ENCODE measurements at regions not wholly inside any gene's neighbourhood (a gene's known extent, or its start where the extent isn't known, plus 50 kb on each side); places are given as distances from the start of the nearest gene placed in this dataset.

DNA sequence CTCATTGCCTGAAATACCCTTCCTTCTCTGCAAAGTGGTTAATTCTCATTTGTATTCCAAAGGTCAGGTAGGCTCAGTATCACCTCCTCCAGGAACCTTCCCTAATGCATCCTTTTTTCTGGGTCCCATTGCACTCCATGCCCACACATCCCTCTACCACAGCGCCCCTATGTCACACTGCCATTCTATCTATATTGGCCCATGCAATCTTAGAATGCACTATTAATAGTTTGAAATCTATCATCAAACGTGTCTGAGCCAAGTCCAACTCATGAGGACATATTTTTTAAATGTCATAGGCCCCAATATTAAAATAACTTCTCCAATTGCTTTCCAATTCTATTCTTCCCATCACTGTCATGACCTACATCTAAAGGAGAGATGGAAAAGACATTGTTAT lies 495.1 kb downstream of the SOX6 start:
- Histone ChIP-seq H3K4me1 (ENCODE audit: control insufficient read depth, insufficient read depth, low read length) (no peaks in the 10 kb centered on the region), H3K4me3 (ENCODE audit: low read length) (no peak overlapping the region), H3K36me3 (ENCODE audit: control insufficient read depth, insufficient read depth, low read length) (no peaks in the 10 kb centered on the region), H3K9me3 (ENCODE audit: control insufficient read depth, insufficient read depth, low read length) (no peaks in the 10 kb centered on the region), H3K27me3 (ENCODE audit: control insufficient read depth, insufficient read depth, low read length) (no peaks in the 10 kb centered on the region), H3K27ac (ENCODE audit: low read length) (no peak overlapping the region)
- Mint-ChIP-seq H3K27me3 (ENCODE audit: low read depth in 2 of 2) (no peaks in the 10 kb centered on the region), H3K27ac (no peak overlapping the region), H3K36me3 (no peaks in the 10 kb centered on the region), H3K4me1 (no peaks in the 10 kb centered on the region), H3K9me3 (peaks cover 0 to 2% of the 10 kb centered on the region in 2 donors), H3K4me3 (no peak overlapping the region)
- ATAC-seq, result no peak
- WGBS (ENCODE audit: insufficient coverage), result 91% methylated on average over 2 of the region's 2 CpGs
- TF ChIP-seq, protein P1, sequence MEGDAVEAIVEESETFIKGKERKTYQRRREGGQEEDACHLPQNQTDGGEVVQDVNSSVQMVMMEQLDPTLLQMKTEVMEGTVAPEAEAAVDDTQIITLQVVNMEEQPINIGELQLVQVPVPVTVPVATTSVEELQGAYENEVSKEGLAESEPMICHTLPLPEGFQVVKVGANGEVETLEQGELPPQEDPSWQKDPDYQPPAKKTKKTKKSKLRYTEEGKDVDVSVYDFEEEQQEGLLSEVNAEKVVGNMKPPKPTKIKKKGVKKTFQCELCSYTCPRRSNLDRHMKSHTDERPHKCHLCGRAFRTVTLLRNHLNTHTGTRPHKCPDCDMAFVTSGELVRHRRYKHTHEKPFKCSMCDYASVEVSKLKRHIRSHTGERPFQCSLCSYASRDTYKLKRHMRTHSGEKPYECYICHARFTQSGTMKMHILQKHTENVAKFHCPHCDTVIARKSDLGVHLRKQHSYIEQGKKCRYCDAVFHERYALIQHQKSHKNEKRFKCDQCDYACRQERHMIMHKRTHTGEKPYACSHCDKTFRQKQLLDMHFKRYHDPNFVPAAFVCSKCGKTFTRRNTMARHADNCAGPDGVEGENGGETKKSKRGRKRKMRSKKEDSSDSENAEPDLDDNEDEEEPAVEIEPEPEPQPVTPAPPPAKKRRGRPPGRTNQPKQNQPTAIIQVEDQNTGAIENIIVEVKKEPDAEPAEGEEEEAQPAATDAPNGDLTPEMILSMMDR (IDR thresholded peaks at IDR 0.05), result no peak
- no peak for DNase-seq
- intact Hi-C loops (cut with micrococcal nuclease), result no loop called here

DNA sequence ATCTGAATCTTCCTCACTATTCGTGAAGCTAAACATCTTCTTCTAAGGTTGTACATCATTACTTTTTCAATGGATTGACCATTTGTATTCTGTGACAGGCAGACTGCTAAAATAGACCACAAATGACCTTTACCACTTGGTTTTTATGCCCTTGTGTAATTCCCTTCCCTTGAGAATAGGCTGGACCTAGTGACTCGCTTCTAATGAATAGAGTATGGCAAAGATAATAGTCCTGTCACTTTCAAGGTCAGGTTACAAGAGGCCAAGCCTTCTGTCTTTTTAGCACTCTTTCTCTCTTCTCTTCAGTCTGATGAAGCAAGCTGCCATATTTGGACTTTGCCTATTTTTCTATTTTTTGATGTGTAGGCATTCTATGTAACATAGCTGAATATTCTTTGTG lies 492.9 kb downstream of the SOX6 start:
- TF ChIP-seq, protein P1 (IDR thresholded peaks at IDR 0.05), result no peak
- Histone ChIP-seq H3K36me3 (ENCODE audit: control insufficient read depth, insufficient read depth, low read length) (no peaks in the 10 kb centered on the region), H3K9me3 (ENCODE audit: control insufficient read depth, insufficient read depth, low read length) (no peaks in the 10 kb centered on the region), H3K27ac (ENCODE audit: low read length) (no peak overlapping the region), H3K27me3 (ENCODE audit: control insufficient read depth, insufficient read depth, low read length) (no peaks in the 10 kb centered on the region), H3K4me1 (ENCODE audit: control insufficient read depth, insufficient read depth, low read length) (no peaks in the 10 kb centered on the region), H3K4me3 (ENCODE audit: low read length) (no peak overlapping the region)
- Mint-ChIP-seq H3K4me1 (no peaks in the 10 kb centered on the region), H3K36me3 (no peaks in the 10 kb centered on the region), H3K4me3 (no peak overlapping the region), H3K9me3 (peaks cover 0 to 4% of the 10 kb centered on the region in 2 donors), H3K27me3 (ENCODE audit: low read depth in 2 of 2) (no peaks in the 10 kb centered on the region), H3K27ac (no peak overlapping the region)
- no peak for DNase-seq
- 68% methylated on average over 2 of the region's 2 CpGs for WGBS (ENCODE audit: insufficient coverage)
- no peak for ATAC-seq
- intact Hi-C loops (cut with micrococcal nuclease), result no loop called here

GRCh38 chr11:15864026-15864805 lies 492.1 kb downstream of the SOX6 start:
- no peaks in the 10 kb centered on the region for H3K27me3 Mint-ChIP-seq (ENCODE audit: low read depth in 2 of 2)
- no peak overlapping the region for H3K27ac ChIP-seq (ENCODE audit: low read length)
- H3K4me1 ChIP-seq (ENCODE audit: control insufficient read depth, insufficient read depth, low read length), result no peaks in the 10 kb centered on the region
- no peaks in the 10 kb centered on the region for H3K36me3 ChIP-seq (ENCODE audit: control insufficient read depth, insufficient read depth, low read length)
- WGBS (ENCODE audit: insufficient coverage), result 86% methylated on average over 4 of the region's 5 CpGs
- H3K27me3 ChIP-seq (ENCODE audit: control insufficient read depth, insufficient read depth, low read length), result no peaks in the 10 kb centered on the region
- H3K36me3 Mint-ChIP-seq, result no peaks in the 10 kb centered on the region
- H3K27ac Mint-ChIP-seq, result no peak overlapping the region
- ATAC-seq (no peak), DNase-seq (no peak)
- H3K4me3 ChIP-seq (ENCODE audit: low read length), result no peak overlapping the region
- intact Hi-C loops (cut with micrococcal nuclease), result no loop called here
- TF ChIP-seq, protein P1 (IDR thresholded peaks at IDR 0.05), result no peak
- H3K4me1 Mint-ChIP-seq, result no peaks in the 10 kb centered on the region
- H3K9me3 ChIP-seq (ENCODE audit: control insufficient read depth, insufficient read depth, low read length), result no peaks in the 10 kb centered on the region
- peaks cover 0 to 6% of the 10 kb centered on the region in 2 donors for H3K9me3 Mint-ChIP-seq
- no peak overlapping the region for H3K4me3 Mint-ChIP-seq

All from natural killer cell (primary cell).